ENCODE measurements at regions not wholly inside any gene's neighbourhood (a gene's known extent, or its start where the extent isn't known, plus 50 kb on each side); places are given as distances from the start of the nearest gene placed in this dataset.

DNA sequence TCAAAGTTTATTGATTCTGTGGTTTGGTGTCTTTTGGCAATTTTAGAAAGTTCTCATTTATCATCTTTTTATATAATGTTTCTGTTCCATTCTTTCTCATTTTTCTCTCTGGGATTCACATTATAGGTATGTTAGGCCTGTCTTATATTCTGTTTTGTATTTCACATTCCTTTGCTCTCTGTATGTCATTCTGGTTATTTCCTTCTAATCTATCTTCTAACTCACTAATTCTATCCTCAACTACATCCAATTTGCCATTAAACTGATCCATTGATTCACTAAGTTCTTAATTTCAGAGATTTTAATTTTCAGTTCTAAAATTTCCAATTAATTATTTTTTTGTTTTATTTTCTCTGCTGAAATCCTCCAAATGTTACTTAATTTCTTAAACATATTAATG lies 234.8 kb downstream of the FOXD2 start:
- H3K36me3 ChIP-seq = no peaks in the 10 kb centered on the region
- peaks cover 12% of the 10 kb centered on the region for H3K27me3 ChIP-seq
- H3K4me3 ChIP-seq = no peak overlapping the region
- no peak overlapping the region for H3K27ac ChIP-seq
- H3K4me1 ChIP-seq = no peaks in the 10 kb centered on the region
- peaks cover 0 to 9% (median 2%) of the 10 kb centered on the region in 3 donors for H3K9me3 ChIP-seq
- TF ChIP-seq POLR2A (IDR thresholded peaks at IDR 0.05) (no peak), POLR2AphosphoS5 (IDR thresholded peaks at IDR 0.05) (no peak), EP300 (IDR thresholded peaks at IDR 0.05) (no peak), CTCF (IDR thresholded peaks at IDR 0.05) (no peak)
- ATAC-seq = no peak

GRCh38 chr1:47674189-47674588 lies 236.3 kb downstream of the FOXD2 start:
- no peaks in the 10 kb centered on the region for H3K4me1 ChIP-seq
- H3K27me3 ChIP-seq = peaks cover 12% of the 10 kb centered on the region
- TF ChIP-seq POLR2A (IDR thresholded peaks at IDR 0.05) (no peak), POLR2AphosphoS5 (IDR thresholded peaks at IDR 0.05) (no peak), CTCF (IDR thresholded peaks at IDR 0.05) (no peak), EP300 (IDR thresholded peaks at IDR 0.05) (no peak)
- no peak for ATAC-seq
- no peak overlapping the region for H3K4me3 ChIP-seq
- peaks cover 0 to 9% (median 2%) of the 10 kb centered on the region in 3 donors for H3K9me3 ChIP-seq
- no peaks in the 10 kb centered on the region for H3K36me3 ChIP-seq
- H3K27ac ChIP-seq = no peak overlapping the region

DNA sequence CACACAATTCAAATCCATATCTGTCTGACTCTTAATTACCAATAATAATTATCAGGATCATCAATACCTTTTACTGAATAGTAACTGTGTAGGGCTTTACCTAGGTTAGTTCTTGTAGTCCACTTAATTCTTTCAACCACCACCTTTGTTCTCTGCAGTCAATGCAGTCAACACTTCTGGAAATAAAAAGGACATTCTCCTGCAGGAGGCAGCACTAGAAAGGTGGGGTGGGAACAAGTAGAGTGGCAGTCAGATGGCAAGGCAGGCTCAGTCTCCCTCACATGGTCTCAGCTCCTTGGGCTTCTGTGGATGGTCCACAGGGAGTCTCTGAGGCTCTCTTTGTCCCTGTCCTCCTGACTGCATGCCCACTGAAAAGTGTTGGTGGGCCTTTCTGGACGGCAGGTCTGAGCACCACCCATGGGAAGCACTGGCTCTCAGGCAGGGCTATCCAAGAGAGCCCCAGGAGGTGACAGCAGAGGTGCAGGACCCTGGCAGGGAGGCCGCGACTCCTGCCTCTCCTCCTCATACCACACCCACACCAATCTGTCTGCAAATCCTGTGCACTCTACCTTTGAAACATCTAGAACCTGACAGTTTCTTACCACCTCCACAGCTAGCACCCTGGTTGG lies 237.3 kb downstream of the FOXD2 start:
- H3K4me3 ChIP-seq = no peak overlapping the region
- WGBS, 2 donors (ENCODE audit: low coverage in 1 of 2) = 100% methylated on average over 2 of the region's 3 CpGs
- H3K4me1 ChIP-seq = no peaks in the 10 kb centered on the region
- H3K27ac ChIP-seq = no peak overlapping the region
- H3K36me3 ChIP-seq = no peaks in the 10 kb centered on the region
- ATAC-seq = no peak
- H3K9me3 ChIP-seq = peaks cover 0 to 9% (median 2%) of the 10 kb centered on the region in 3 donors
- H3K27me3 ChIP-seq = peaks cover 12% of the 10 kb centered on the region
- TF ChIP-seq POLR2A (IDR thresholded peaks at IDR 0.05) (no peak), EP300 (IDR thresholded peaks at IDR 0.05) (no peak), POLR2AphosphoS5 (IDR thresholded peaks at IDR 0.05) (no peak)

DNA sequence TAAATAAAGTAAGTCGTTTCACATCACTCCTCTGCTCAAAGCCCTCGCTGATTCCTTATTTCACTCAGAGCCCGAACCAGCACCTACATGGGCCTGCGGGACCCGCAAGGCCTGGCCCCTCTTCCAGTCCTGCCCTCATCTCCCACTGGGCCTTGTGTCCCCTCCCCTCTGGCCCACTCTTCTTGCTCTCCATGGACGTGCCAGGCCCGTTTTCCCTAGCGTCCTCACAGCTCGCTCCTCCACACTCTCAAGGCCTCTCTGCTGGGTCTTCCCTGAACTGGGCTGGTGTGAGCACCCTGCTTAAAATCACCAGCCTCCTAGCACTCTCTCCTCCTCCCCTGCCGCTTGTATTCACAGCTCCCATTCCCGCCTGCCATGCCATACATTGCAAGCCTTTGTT lies 237.9 kb downstream of the FOXD2 start:
- no peak for ATAC-seq
- 91 to 96% methylated on average over 10 to 11 of the region's 11 CpGs for WGBS, 2 donors (ENCODE audit: low coverage in 1 of 2)

GRCh38 chr1:47676311-47677054 lies 238.6 kb downstream of the FOXD2 start:
- no peak for TF ChIP-seq POLR2A (IDR thresholded peaks at IDR 0.05)
- TF ChIP-seq CTCF (IDR thresholded peaks at IDR 0.05) = no peak
- TF ChIP-seq POLR2AphosphoS5 (IDR thresholded peaks at IDR 0.05) = no peak
- no peak for TF ChIP-seq EP300 (IDR thresholded peaks at IDR 0.05)
- Histone ChIP-seq H3K4me1 (no peaks in the 10 kb centered on the region), H3K9me3 (peaks cover 0 to 5% (median 2%) of the 10 kb centered on the region in 3 donors), H3K4me3 (no peak overlapping the region), H3K36me3 (no peaks in the 10 kb centered on the region), H3K27me3 (peaks cover 12% of the 10 kb centered on the region), H3K27ac (no peak overlapping the region)
- no peak for ATAC-seq
- 73 to 82% methylated on average over 10 to 13 of the region's 14 CpGs for WGBS, 2 donors (ENCODE audit: low coverage in 1 of 2)

More for the DNA sequence above, 237.9 kb downstream of the FOXD2 start:
- Histone ChIP-seq H3K27me3 (peaks cover 12% of the 10 kb centered on the region), H3K4me1 (no peaks in the 10 kb centered on the region), H3K36me3 (no peaks in the 10 kb centered on the region), H3K9me3 (peaks cover 0 to 9% (median 2%) of the 10 kb centered on the region in 3 donors), H3K4me3 (no peak overlapping the region), H3K27ac (no peak overlapping the region)
- TF ChIP-seq POLR2A (IDR thresholded peaks at IDR 0.05) = no peak

All from gastroesophageal sphincter (tissue), 4 donors.